AG04449 (cell line): ENCODE measurements at regions not wholly inside any gene's neighbourhood (a gene's known extent, or its start where the extent isn't known, plus 50 kb on each side); places are given as distances from the start of the nearest gene placed in this dataset.

Experiments used
- CTCF ChIA-PET: fragments of 350-600 bp; formaldehyde crosslinking; extraction: SDS; loops from one replicate; lab custom pipeline; 2021; ENCODE audit warnings: antibody characterized with exemption; lab: Yijun Ruan, JAX
- POLR2A ChIA-PET: fragments of 400-600, 350-600 bp; formaldehyde crosslinking; extraction: SDS; loops from one replicate; lab custom pipeline; 2020; ENCODE audit warnings: antibody characterized with exemption, inconsistent platforms; lab: Yijun Ruan, JAX
- DNase-seq: peaks from one replicate; pipeline ENCODE4 v3.0.0-alpha.2; 2010; ENCODE audit warnings: low read depth, low spot score
- H3K4me3 ChIP-seq: 2 replicates; pipeline ENCODE4 v1.5.1; 2011; ENCODE audit warnings: low read depth, mild to moderate bottlenecking, control low read depth, low read length
- TF ChIP-seq, protein P1 (sequence below): IDR thresholded peaks from one replicate; pipeline ENCODE4 v1.5.1; 2011; ENCODE audit warnings: mild to moderate bottlenecking, moderate library complexity, low read length, control low read depth, inconsistent platforms; ENCODE audit not compliant: insufficient read depth; ENCODE audit errors: missing control alignments

DNA sequence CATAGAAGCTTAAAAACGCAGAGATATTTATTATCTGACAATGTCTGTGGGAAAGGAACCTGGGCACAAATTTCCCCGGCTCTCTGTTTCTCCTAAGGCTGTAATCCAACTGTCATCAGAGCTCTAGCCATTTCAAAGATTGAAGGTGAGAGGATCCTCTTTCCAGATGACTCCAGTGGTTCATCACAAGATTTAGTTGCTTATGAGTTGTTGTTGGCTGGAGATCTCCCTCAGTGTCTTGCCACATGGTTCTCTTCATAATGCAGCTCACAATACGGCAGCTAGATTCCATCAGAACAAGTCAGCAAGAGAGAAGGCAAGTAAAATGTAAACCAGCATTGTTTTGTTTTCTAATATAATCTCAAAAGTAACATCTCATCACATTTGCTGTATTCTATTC, 369.4 kb downstream of the GASK1B start:
- TF ChIP-seq, protein P1, sequence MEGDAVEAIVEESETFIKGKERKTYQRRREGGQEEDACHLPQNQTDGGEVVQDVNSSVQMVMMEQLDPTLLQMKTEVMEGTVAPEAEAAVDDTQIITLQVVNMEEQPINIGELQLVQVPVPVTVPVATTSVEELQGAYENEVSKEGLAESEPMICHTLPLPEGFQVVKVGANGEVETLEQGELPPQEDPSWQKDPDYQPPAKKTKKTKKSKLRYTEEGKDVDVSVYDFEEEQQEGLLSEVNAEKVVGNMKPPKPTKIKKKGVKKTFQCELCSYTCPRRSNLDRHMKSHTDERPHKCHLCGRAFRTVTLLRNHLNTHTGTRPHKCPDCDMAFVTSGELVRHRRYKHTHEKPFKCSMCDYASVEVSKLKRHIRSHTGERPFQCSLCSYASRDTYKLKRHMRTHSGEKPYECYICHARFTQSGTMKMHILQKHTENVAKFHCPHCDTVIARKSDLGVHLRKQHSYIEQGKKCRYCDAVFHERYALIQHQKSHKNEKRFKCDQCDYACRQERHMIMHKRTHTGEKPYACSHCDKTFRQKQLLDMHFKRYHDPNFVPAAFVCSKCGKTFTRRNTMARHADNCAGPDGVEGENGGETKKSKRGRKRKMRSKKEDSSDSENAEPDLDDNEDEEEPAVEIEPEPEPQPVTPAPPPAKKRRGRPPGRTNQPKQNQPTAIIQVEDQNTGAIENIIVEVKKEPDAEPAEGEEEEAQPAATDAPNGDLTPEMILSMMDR, result no peak
- ChIA-PET CTCF (no interaction called here), POLR2A (no interaction called here)
- H3K4me3 ChIP-seq, result no peak overlapping the region
- no peak for DNase-seq

DNA sequence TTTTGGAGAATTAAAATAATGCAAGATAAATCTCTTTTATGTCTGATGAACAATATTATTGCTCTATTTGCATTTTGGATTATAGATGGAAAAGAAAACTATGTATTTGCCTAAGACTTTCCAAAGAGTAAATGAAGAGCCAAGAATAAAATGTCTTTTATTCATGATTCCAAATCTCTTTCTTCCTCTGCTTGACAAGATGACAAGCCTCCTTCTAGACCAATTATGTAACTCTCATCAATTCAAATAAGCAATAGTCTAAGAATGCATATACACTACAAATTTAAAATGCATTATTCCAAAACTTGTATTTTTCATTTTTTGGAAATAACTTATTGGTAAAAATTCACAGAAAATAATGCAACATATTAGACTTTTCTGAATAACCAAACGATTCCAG, 377.3 kb downstream of the GASK1B start:
- ChIA-PET POLR2A (no interaction called here), CTCF (no interaction called here)
- TF ChIP-seq, protein P1, result no peak
- H3K4me3 ChIP-seq, result no peak overlapping the region
- DNase-seq, result no peak

DNA sequence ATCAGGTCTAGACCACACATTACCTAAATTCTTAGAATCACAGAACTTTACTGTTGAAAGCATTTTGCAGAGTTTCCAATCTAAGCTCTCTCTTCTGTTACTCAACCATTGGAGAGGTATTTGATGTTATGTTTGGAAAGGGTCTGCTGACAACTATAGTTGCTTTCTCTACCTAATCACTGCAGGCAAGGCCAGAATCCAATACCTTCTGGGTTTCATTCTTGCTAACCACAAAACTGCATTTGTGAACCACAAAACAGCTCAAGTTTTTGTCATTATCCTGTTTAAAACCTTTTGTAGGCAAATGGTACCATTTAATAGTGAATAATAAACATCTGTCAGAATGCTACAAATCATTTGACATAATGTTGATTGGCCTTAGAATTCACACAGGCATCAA, 380.1 kb downstream of the GASK1B start:
- no peak for DNase-seq
- POLR2A ChIA-PET, result no interaction called here
- H3K4me3 ChIP-seq, result no peak overlapping the region
- TF ChIP-seq, protein P1, result no peak
- CTCF ChIA-PET, result no interaction called here

DNA sequence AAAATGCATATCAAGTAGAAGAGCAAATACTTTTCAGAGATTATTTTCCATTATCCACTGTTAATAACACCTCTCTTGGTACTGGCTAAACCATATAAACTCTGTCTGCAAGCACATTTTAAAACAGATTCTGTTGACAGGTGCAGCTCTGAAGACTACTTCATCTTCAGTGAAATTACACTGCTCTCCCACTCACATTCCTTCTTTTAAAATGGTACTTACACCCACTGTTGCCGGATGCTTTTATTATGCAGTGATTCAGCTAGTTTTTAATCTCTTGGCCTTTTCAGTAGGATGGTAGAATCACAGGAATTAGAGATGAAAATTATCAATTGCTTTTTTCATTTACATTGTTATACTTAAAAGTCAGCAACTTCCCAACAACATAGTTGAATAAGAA, 381.6 kb downstream of the GASK1B start:
- TF ChIP-seq, protein P1, result no peak
- no peak for DNase-seq
- H3K4me3 ChIP-seq, result no peak overlapping the region
- CTCF ChIA-PET, result no interaction called here
- POLR2A ChIA-PET, result no interaction called here

DNA sequence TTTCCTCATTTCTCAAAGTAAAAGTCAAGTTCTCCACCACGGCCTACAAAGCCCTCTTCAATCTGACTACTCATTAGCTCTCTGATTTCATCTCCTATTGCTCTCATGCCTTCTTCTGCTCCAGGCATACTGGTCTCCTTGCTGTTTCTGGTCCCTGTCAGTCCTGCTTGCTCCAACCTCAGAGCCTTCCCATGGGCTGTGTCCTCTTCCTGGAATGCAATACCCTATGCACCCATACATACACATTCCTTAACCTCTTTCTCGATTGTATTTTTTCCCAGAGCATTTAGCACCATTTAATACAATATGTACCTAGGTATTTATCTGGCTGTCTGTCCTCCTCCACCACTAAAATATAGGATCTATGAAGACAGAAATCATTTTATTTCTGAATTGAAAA, 385.2 kb downstream of the GASK1B start:
- TF ChIP-seq, protein P1, result no peak
- no peak overlapping the region for H3K4me3 ChIP-seq
- POLR2A ChIA-PET, result no interaction called here
- no peak for DNase-seq
- CTCF ChIA-PET, result no interaction called here

DNA sequence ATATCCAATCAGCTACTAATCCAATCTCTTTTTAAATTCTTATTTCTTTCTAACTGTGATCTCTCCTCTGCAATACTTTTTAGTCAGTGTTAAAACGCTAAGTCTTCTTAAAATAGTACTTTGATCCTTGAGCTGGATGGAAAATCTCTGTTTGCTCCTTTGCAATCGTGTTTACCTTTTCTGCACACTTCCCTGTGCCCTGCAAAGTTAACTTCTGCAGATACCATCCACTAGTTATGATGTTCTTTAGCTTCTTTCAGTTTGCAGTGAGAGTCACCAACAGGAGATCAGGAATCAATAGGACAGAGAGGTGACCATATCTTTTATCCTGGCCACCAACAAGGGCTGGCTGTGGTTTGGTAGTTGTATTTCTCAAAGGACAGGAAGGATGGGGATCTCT, 391.5 kb downstream of the GASK1B start:
- TF ChIP-seq, protein P1, result no peak
- POLR2A ChIA-PET, result no interaction called here
- no peak overlapping the region for H3K4me3 ChIP-seq
- no peak for DNase-seq
- CTCF ChIA-PET, result no interaction called here
